HFFc6 (cell line): ENCODE measurements at regions not wholly inside any gene's neighbourhood (a gene's known extent, or its start where the extent isn't known, plus 50 kb on each side); places are given as distances from the start of the nearest gene placed in this dataset.

Source experiments
- DNase-seq: peaks from one replicate; pipeline ENCODE4 v3.0.0-alpha.2; 2018
- H3K27ac Mint-ChIP-seq: 2 replicates; pipeline ENCODE4 v1.8.0; 2020; ENCODE audit warnings: mild to moderate bottlenecking, mixed read lengths
- H3K27me3 Mint-ChIP-seq: 2 replicates; pipeline ENCODE4 v1.8.0; 2021; ENCODE audit warnings: mild to moderate bottlenecking, moderate library complexity, mixed read lengths; ENCODE audit not compliant: insufficient read depth
- H3K36me3 Mint-ChIP-seq: 2 replicates; pipeline ENCODE4 v1.8.0; 2021; ENCODE audit warnings: low read depth, mixed read lengths
- H3K4me1 Mint-ChIP-seq: 2 replicates; pipeline ENCODE4 v1.8.0; 2020; ENCODE audit warnings: low read depth, mixed read lengths
- H3K4me3 Mint-ChIP-seq: 2 replicates; pipeline ENCODE4 v1.8.0; 2020; ENCODE audit warnings: mild to moderate bottlenecking, moderate library complexity, mixed read lengths
- H3K9me3 Mint-ChIP-seq: 2 replicates; pipeline ENCODE4 v1.8.0; 2020; ENCODE audit warnings: mild to moderate bottlenecking, mixed read lengths
- TF ChIP-seq, protein P1 (sequence below): fragments of 200-600 bp; sonication (generic); IDR thresholded peaks from 2 replicates; pipeline ENCODE4 v1.5.0; 2021; ENCODE audit warnings: antibody characterized with exemption, mild to moderate bottlenecking

DNA sequence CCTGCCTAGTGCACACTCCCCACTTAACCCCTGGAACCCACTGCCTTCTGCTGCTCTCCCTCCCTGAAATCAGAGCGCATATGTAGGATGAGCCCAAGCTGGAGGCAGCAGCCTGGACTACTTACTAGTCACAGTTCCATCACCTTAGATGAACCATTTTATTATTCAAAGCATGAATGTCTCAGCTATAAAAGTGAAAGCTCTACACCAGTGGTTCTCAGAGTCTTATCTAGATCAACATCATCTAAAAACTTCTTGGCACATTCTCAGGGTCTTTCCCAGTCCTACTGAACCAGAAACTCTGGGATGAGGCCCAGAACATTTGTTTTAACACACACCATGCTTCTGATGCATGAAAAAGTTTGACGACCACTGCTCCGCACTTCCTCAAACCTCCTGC is 100.3 kb upstream of the ANK3 start:
- Mint-ChIP-seq H3K4me1 (no peaks in the 10 kb centered on the region), H3K4me3 (no peak overlapping the region), H3K27me3 (peaks cover 4% of the 10 kb centered on the region), H3K36me3 (no peaks in the 10 kb centered on the region), H3K9me3 (no peaks in the 10 kb centered on the region), H3K27ac (no peak overlapping the region)
- TF ChIP-seq, protein P1, sequence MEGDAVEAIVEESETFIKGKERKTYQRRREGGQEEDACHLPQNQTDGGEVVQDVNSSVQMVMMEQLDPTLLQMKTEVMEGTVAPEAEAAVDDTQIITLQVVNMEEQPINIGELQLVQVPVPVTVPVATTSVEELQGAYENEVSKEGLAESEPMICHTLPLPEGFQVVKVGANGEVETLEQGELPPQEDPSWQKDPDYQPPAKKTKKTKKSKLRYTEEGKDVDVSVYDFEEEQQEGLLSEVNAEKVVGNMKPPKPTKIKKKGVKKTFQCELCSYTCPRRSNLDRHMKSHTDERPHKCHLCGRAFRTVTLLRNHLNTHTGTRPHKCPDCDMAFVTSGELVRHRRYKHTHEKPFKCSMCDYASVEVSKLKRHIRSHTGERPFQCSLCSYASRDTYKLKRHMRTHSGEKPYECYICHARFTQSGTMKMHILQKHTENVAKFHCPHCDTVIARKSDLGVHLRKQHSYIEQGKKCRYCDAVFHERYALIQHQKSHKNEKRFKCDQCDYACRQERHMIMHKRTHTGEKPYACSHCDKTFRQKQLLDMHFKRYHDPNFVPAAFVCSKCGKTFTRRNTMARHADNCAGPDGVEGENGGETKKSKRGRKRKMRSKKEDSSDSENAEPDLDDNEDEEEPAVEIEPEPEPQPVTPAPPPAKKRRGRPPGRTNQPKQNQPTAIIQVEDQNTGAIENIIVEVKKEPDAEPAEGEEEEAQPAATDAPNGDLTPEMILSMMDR = no peak
- no peak for DNase-seq

DNA sequence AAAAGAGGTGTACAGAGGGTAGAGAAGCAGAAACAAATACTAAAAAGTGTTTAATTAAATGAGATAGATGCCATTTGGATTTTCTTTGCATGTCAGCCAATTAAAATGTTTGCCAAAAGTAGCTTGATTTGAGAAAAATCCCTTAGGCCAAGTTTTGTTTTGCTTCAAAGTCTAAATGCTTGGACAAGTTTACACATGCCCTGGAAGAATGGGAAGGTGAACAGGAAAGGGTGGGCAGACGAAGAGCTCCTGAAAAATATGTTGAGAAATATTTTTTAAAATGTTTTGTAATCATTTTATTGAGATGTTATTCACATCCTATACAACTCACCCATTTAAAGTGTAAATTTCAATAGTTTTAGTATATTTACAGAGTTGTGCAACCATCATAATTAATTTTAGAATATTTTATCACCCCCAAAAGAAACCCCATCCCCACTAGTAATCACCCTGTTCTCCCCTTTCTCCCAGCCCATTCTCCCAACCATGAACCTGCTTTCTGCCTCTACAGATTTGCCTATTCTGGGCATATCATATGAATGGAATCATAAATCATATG is 98.5 kb upstream of the ANK3 start:
- no peak overlapping the region for H3K27ac Mint-ChIP-seq
- peaks cover 2% of the 10 kb centered on the region for H3K27me3 Mint-ChIP-seq
- no peak overlapping the region for H3K4me3 Mint-ChIP-seq
- TF ChIP-seq, protein P1 = no peak
- DNase-seq = no peak
- H3K4me1 Mint-ChIP-seq = no peaks in the 10 kb centered on the region
- no peaks in the 10 kb centered on the region for H3K9me3 Mint-ChIP-seq
- H3K36me3 Mint-ChIP-seq = no peaks in the 10 kb centered on the region

DNA sequence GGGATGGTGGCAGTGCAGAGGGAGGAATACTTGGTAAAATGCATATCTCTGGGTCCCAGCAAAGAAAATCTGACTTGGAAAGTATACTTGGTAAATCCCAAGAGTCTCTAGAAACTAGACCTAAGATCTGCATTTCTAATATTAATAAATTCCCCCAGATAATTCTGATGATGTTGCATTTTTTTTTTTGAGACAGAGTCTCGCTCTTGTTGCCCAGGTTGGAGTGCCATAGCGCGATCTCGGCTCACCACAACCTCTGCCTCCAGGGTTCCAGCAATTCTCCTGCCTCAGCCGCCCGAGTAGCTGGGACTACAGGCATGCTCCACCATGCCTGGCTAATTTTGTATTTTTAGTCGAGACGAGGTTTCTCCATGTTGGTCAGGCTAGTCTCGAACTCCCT is 97.9 kb upstream of the ANK3 start:
- TF ChIP-seq, protein P1 = no peak
- no peaks in the 10 kb centered on the region for H3K36me3 Mint-ChIP-seq
- H3K4me1 Mint-ChIP-seq = no peaks in the 10 kb centered on the region
- peaks cover 2% of the 10 kb centered on the region for H3K27me3 Mint-ChIP-seq
- H3K27ac Mint-ChIP-seq = no peak overlapping the region
- no peak for DNase-seq
- H3K9me3 Mint-ChIP-seq = no peaks in the 10 kb centered on the region
- no peak overlapping the region for H3K4me3 Mint-ChIP-seq

DNA sequence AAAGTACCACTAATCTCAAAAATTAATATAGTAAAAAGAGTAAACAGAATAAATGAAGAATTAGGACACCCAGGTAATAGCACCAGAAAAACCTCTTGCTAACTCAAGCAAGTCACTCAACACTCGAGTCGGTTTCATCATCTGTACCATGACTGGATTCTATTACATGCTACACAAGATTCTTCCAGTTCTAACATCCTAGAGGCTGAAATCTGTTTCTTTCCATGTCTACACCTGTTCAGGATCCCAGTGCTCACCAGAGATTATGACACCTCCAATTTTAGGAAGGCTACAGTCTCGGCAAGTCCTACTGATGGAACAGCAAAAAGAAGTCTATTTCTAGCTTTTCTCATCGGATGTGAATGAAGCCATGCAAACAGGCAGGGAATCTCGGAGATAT is 95.3 kb upstream of the ANK3 start:
- H3K36me3 Mint-ChIP-seq = no peaks in the 10 kb centered on the region
- TF ChIP-seq, protein P1 = no peak
- H3K4me1 Mint-ChIP-seq = peaks cover 21% of the 10 kb centered on the region
- H3K27me3 Mint-ChIP-seq = peaks cover 2% of the 10 kb centered on the region; the same call in 1 of the 2 replicates
- no peak overlapping the region for H3K4me3 Mint-ChIP-seq
- H3K27ac Mint-ChIP-seq = no peak overlapping the region
- no peak for DNase-seq
- no peaks in the 10 kb centered on the region for H3K9me3 Mint-ChIP-seq

DNA sequence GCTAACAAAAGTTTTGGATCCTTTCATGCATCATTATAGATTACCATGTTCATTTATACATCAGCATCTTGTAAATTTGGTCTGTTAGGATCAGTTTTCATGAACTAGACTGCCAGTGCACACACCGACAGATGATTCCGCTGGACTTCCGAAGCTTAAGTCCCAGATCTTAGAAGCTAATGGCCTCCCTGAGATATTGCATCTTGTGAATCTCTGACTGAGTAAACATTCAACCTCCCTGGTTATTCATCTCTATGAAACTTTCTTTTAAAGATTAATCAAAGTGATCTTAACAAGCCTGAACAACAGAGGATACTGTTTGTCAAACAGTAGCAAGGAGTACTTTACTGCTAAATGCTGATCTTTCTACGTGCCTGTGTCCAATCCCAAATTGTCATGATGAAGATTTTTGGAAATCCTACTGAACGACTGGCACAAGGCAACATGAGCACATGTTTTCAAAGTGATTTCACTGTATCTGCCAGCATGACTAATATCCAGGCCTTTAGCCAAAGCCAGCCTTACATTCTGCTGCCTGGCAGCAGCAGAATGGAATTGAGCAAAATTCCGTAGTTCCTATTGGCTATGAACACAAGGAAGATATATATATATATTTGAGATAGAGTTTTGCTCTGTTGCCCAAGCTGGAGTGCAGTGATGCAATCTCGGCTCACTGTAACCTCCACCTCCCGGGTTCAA is 91.3 kb upstream of the ANK3 start:
- Mint-ChIP-seq H3K4me1 (peaks cover 25% of the 10 kb centered on the region), H3K27me3 (no peaks in the 10 kb centered on the region), H3K4me3 (0 out of 2 replicates have a peak overlapping the region, but pooled peaks have one; percentile 25), H3K27ac (peak overlapping the region; percentile 62; the same call in 1 of the 2 replicates), H3K9me3 (no peaks in the 10 kb centered on the region), H3K36me3 (no peaks in the 10 kb centered on the region)
- TF ChIP-seq, protein P1 = no peak
- DNase-seq = peak; percentile 73
